ENCODE measurements at regions not wholly inside any gene's neighbourhood (a gene's known extent, or its start where the extent isn't known, plus 50 kb on each side); places are given as distances from the start of the nearest gene placed in this dataset.

GRCh38 chr2:120477831-120478481 lies 132.0 kb downstream of the INHBB start:
- CTCF ChIA-PET = no interaction called here
- Histone ChIP-seq H3K4me1 (ENCODE audit: control insufficient read depth in 2 of 2, insufficient read depth in 2 of 2, low read length in 2 of 2) (no peaks in the 10 kb centered on the region), H2AFZ (ENCODE audit: insufficient read depth, low read depth, low read length, poor library complexity, severe bottlenecking) (no peak overlapping the region), H3K9ac (ENCODE audit: low read length) (no peak overlapping the region), H4K20me1 (ENCODE audit: control insufficient read depth, insufficient read depth, low read length, poor library complexity, severe bottlenecking) (no peaks in the 10 kb centered on the region), H3K4me3 (ENCODE audit: control extremely low read depth in 1 of 5, extremely low read depth in 1 of 5, insufficient read depth in 1 of 5, low read depth in 2 of 5, low read length in 4 of 5) (no peak overlapping the region), H3K79me2 (ENCODE audit: control insufficient read depth, insufficient read depth, low read length) (no peaks in the 10 kb centered on the region), H3K27ac (ENCODE audit: low read length in 2 of 2) (no peak overlapping the region), H3K4me2 (replicated peaks; ENCODE audit: low read depth, low read length, poor library complexity, severe bottlenecking) (no peak overlapping the region), H3K27me3 (replicated peaks in 1 of 4; ENCODE audit: control extremely low read depth in 1 of 4, control insufficient read depth in 3 of 4, insufficient read depth in 4 of 4, low read length in 3 of 4) (no peaks in the 10 kb centered on the region), H3K36me3 (replicated peaks in 1 of 2; ENCODE audit: control extremely low read depth in 1 of 2, control insufficient read depth in 1 of 2, extremely low read depth in 1 of 2, insufficient read depth in 2 of 2, low read length in 1 of 2) (no peaks in the 10 kb centered on the region), H3K9me3 (ENCODE audit: control extremely low read depth in 1 of 3, control insufficient read depth in 2 of 3, insufficient read depth in 1 of 3, low read length in 2 of 3) (no peaks in the 10 kb centered on the region)
- TF ChIP-seq CTCF (IDR thresholded peaks at IDR 0.05) (no peak), EZH2 (IDR thresholded peaks at IDR 0.05; ENCODE audit: borderline replicate concordance, insufficient read depth, low read depth, low read length, poor library complexity, severe bottlenecking) (no peak)
- intact Hi-C loops (cut with micrococcal nuclease) = no loop called here
- WGBS (ENCODE audit: insufficient coverage) = 100% methylated on average over 2 of the region's 6 CpGs
- H3K4me3 Mint-ChIP-seq = no peak overlapping the region
- no peaks in the 10 kb centered on the region for H3K27me3 Mint-ChIP-seq
- no peak overlapping the region for H3K27ac Mint-ChIP-seq
- no peak for ATAC-seq (ENCODE audit: low read depth)
- H3K9me3 Mint-ChIP-seq (ENCODE audit: insufficient read depth) = no peaks in the 10 kb centered on the region
- DNase-seq = no peak
- POLR2A ChIA-PET = no interaction called here
- H3K4me1 Mint-ChIP-seq = no peaks in the 10 kb centered on the region

DNA sequence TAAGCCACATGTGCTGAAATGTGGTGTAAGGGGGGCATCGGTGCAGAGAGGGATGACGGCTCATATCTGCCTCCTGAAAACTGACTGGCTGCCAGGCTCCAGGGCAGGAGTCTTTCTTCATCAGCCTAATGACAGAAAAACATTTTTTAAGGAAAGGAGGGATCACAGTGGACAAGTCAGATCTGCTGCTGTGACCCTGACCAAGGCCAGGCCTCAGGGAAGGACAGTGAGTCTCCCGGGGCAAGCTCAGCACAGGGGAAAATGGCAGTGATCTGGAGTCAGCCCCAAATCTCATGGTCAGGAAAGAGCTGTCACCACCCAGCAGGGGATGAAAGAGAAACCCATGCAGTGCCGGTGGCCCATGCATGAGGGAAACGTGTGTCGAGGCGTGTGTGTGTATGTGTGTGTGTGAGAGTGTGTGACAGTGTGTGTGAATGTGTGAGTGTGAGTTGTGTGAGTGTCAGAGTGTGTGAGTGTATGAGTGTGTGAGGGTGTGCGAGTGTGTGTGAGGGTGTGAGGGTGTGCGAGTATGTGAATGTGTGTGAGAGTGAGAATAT lies 134.5 kb downstream of the INHBB start:
- CTCF ChIA-PET = no interaction called here

More for the DNA sequence above, 134.5 kb downstream of the INHBB start:
- Histone ChIP-seq H3K9me3 (ENCODE audit: control extremely low read depth in 1 of 3, control insufficient read depth in 2 of 3, insufficient read depth in 1 of 3, low read length in 2 of 3) (no peaks in the 10 kb centered on the region), H2AFZ (ENCODE audit: insufficient read depth, low read depth, low read length, poor library complexity, severe bottlenecking) (no peak overlapping the region), H3K4me3 (ENCODE audit: control extremely low read depth in 1 of 5, extremely low read depth in 1 of 5, insufficient read depth in 1 of 5, low read depth in 2 of 5, low read length in 4 of 5) (no peak overlapping the region), H3K9ac (ENCODE audit: low read length) (no peak overlapping the region), H3K27me3 (replicated peaks in 1 of 4; ENCODE audit: control extremely low read depth in 1 of 4, control insufficient read depth in 3 of 4, insufficient read depth in 4 of 4, low read length in 3 of 4) (no peaks in the 10 kb centered on the region), H4K20me1 (ENCODE audit: control insufficient read depth, insufficient read depth, low read length, poor library complexity, severe bottlenecking) (no peaks in the 10 kb centered on the region), H3K79me2 (ENCODE audit: control insufficient read depth, insufficient read depth, low read length) (no peaks in the 10 kb centered on the region), H3K27ac (ENCODE audit: low read length in 2 of 2) (no peak overlapping the region), H3K4me1 (ENCODE audit: control insufficient read depth in 2 of 2, insufficient read depth in 2 of 2, low read length in 2 of 2) (no peaks in the 10 kb centered on the region), H3K36me3 (replicated peaks in 1 of 2; ENCODE audit: control extremely low read depth in 1 of 2, control insufficient read depth in 1 of 2, extremely low read depth in 1 of 2, insufficient read depth in 2 of 2, low read length in 1 of 2) (no peaks in the 10 kb centered on the region), H3K4me2 (replicated peaks; ENCODE audit: low read depth, low read length, poor library complexity, severe bottlenecking) (no peak overlapping the region)
- peaks cover 3% of the 10 kb centered on the region for H3K27me3 Mint-ChIP-seq
- H3K4me1 Mint-ChIP-seq = no peaks in the 10 kb centered on the region
- intact Hi-C loops (cut with micrococcal nuclease) = no loop called here
- no peak for TF ChIP-seq CTCF (IDR thresholded peaks at IDR 0.05)
- no peak for TF ChIP-seq EZH2 (IDR thresholded peaks at IDR 0.05; ENCODE audit: borderline replicate concordance, insufficient read depth, low read depth, low read length, poor library complexity, severe bottlenecking)
- 89% methylated on average over 9 of the region's 9 CpGs for WGBS (ENCODE audit: insufficient coverage)
- ATAC-seq (ENCODE audit: low read depth) (no peak), DNase-seq (no peak)
- H3K9me3 Mint-ChIP-seq (ENCODE audit: insufficient read depth) = no peaks in the 10 kb centered on the region
- H3K4me3 Mint-ChIP-seq = no peak overlapping the region
- POLR2A ChIA-PET = no interaction called here
- H3K27ac Mint-ChIP-seq = no peak overlapping the region

Data from B cell (primary cell).